DOHH2 (cell line): ENCODE measurements at regions not wholly inside any gene's neighbourhood (a gene's known extent, or its start where the extent isn't known, plus 50 kb on each side); places are given as distances from the start of the nearest gene placed in this dataset.

Experiments used
- EZH2phosphoT487 ChIP-seq: fragments of 200-600 bp; sonication (generic); IDR thresholded peaks from 2 replicates; pipeline ENCODE4 v1.6.1; 2017; ENCODE audit warnings: borderline replicate concordance, mild to moderate bottlenecking, antibody characterized with exemption, low read length, moderate library complexity, mixed read lengths
- TF ChIP-seq, protein P1 (sequence below): fragments of 200-600 bp; sonication (generic); IDR thresholded peaks from one replicate; pipeline ENCODE4 v1.5.1; 2014; ENCODE audit warnings: antibody characterized with exemption, mild to moderate bottlenecking, low read depth, low read length; ENCODE audit not compliant: poor library complexity, severe bottlenecking

DNA sequence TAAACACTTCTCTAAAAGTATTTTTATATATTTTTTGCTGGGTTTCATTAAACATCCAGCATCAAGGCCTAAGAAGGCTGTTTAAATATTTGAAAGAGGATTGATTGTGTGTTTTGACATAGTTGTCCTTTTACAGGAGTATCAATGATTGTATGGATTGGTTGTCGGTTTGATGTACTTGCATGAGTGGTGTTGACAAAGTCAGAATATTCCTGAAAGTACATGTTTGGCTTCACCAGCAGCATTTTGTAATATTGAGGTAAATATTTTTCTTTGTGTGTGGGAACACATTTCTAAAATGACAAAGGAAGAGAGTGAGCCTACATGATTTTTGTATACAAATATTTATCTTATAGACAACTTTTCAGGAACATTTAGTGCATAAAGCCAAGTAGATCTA, 269.7 kb downstream of the PTBP2 start:
- TF ChIP-seq EZH2phosphoT487: no peak
- TF ChIP-seq, protein P1, sequence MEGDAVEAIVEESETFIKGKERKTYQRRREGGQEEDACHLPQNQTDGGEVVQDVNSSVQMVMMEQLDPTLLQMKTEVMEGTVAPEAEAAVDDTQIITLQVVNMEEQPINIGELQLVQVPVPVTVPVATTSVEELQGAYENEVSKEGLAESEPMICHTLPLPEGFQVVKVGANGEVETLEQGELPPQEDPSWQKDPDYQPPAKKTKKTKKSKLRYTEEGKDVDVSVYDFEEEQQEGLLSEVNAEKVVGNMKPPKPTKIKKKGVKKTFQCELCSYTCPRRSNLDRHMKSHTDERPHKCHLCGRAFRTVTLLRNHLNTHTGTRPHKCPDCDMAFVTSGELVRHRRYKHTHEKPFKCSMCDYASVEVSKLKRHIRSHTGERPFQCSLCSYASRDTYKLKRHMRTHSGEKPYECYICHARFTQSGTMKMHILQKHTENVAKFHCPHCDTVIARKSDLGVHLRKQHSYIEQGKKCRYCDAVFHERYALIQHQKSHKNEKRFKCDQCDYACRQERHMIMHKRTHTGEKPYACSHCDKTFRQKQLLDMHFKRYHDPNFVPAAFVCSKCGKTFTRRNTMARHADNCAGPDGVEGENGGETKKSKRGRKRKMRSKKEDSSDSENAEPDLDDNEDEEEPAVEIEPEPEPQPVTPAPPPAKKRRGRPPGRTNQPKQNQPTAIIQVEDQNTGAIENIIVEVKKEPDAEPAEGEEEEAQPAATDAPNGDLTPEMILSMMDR: no peak
